ENCODE measurements at regions not wholly inside any gene's neighbourhood (a gene's known extent, or its start where the extent isn't known, plus 50 kb on each side); places are given as distances from the start of the nearest gene placed in this dataset.

GRCh38 chr3:72461787-72462186, 386.5 kb downstream of the SHQ1 start:
- no peak for DNase-seq
- no peak overlapping the region for H4K91ac ChIP-seq (ENCODE audit: insufficient read depth, low read depth, low read length)
- peaks cover 58% of the 10 kb centered on the region for H3K27me3 ChIP-seq (ENCODE audit: control insufficient read depth, insufficient read depth, low read length)
- H3K27ac ChIP-seq (ENCODE audit: insufficient read depth, low read length): no peak overlapping the region
- H4K5ac ChIP-seq (ENCODE audit: low read depth, low read length): no peak overlapping the region
- in situ Hi-C loops (cut with MboI; ENCODE audit: low sequenced_read_pairs) (no loop called here), intact Hi-C loops (cut with micrococcal nuclease) (no loop called here), dilution Hi-C loops (cut with HindIII; ENCODE audit: low sequenced_read_pairs, unreplicated experiment) (no loop called here)
- H2AK5ac ChIP-seq (ENCODE audit: low read depth, low read length): no peak overlapping the region
- no peak overlapping the region for H2BK15ac ChIP-seq (ENCODE audit: low read depth, low read length)
- H3K4me1 ChIP-seq (ENCODE audit: control insufficient read depth, insufficient read depth, low read length): no peaks in the 10 kb centered on the region
- 30% methylated on average over 2 of the region's 4 CpGs; no CpG with 5 or more reads in 1 of the 2 experiments for WGBS, 2 experiments (ENCODE audit: extremely low coverage in 2 of 2, insufficient read length in 1 of 2)
- no peak overlapping the region for H4K8ac ChIP-seq (ENCODE audit: low read depth in 2 of 2, low read length in 2 of 2)
- ChIA-PET CTCF (no interaction called here), POLR2A (ENCODE audit: unreplicated experiment) (no interaction called here)
- no peak overlapping the region for H3K18ac ChIP-seq (ENCODE audit: low read depth, low read length)
- TF ChIP-seq MAFK (IDR thresholded peaks at IDR 0.05; ENCODE audit: low read depth, low read length): no peak
- TF ChIP-seq MXI1 (IDR thresholded peaks at IDR 0.05; ENCODE audit: borderline replicate concordance, low read depth, low read length): no peak
- TF ChIP-seq CHD1 (IDR thresholded peaks at IDR 0.05; ENCODE audit: low read depth, low read length): no peak
- TF ChIP-seq MAZ (IDR thresholded peaks at IDR 0.05; ENCODE audit: borderline replicate concordance, low read depth, low read length): no peak
- TF ChIP-seq RCOR1 (IDR thresholded peaks at IDR 0.05; ENCODE audit: insufficient replicate concordance, low read length): no peak
- TF ChIP-seq USF2 (IDR thresholded peaks at IDR 0.05; ENCODE audit: low read depth, low read length): no peak
- TF ChIP-seq SMC3 (IDR thresholded peaks at IDR 0.05; ENCODE audit: low read depth, low read length): no peak
- TF ChIP-seq RFX5 (IDR thresholded peaks at IDR 0.05; ENCODE audit: low read depth, low read length): no peak
- no peak for TF ChIP-seq ELK1 (IDR thresholded peaks at IDR 0.05; ENCODE audit: borderline replicate concordance, low read depth, low read length)
- TF ChIP-seq BHLHE40 (IDR thresholded peaks at IDR 0.05; ENCODE audit: low read depth, low read length): no peak
- no peak for TF ChIP-seq FOS (IDR thresholded peaks at IDR 0.05; ENCODE audit: low read depth, low read length)
- no peak overlapping the region for H3K14ac ChIP-seq (replicated peaks; ENCODE audit: low read depth, low read length)
- H3K9ac ChIP-seq (ENCODE audit: low read depth, low read length): no peak overlapping the region
- BruUV-seq (replicated peaks): no TSS peak
- H3K23ac ChIP-seq (ENCODE audit: low read depth, low read length): no peak overlapping the region
- no peaks in the 10 kb centered on the region for H3K9me3 ChIP-seq (ENCODE audit: control insufficient read depth, insufficient read depth, low read length)
- no peaks in the 10 kb centered on the region for H3K36me3 ChIP-seq (ENCODE audit: control insufficient read depth, insufficient read depth, low read length)
- H3K56ac ChIP-seq (ENCODE audit: extremely low read depth, insufficient read depth, low read length): no peak overlapping the region
- no peak overlapping the region for H3K4me3 ChIP-seq (ENCODE audit: insufficient read depth, low read depth, low read length)
- H3K79me1 ChIP-seq (ENCODE audit: low read depth in 1 of 2, low read length in 2 of 2): no peaks in the 10 kb centered on the region
- H2BK120ac ChIP-seq (ENCODE audit: low read depth, low read length): no peak overlapping the region
- H2AFZ ChIP-seq (replicated peaks; ENCODE audit: low read length, poor library complexity): no peak overlapping the region
- H3K4ac ChIP-seq (ENCODE audit: low read depth, low read length): no peak overlapping the region
- ATAC-seq (ENCODE audit: low read depth): no peak
- H3K4me2 ChIP-seq (ENCODE audit: low read depth, low read length): no peak overlapping the region
- H2BK20ac ChIP-seq (ENCODE audit: low read depth, low read length): no peak overlapping the region
- no peaks in the 10 kb centered on the region for H4K20me1 ChIP-seq (ENCODE audit: insufficient read depth, low read length)
- no peaks in the 10 kb centered on the region for H3K9me1 ChIP-seq (ENCODE audit: insufficient read depth, low read length)
- no peak overlapping the region for H2BK5ac ChIP-seq (ENCODE audit: low read depth, low read length, poor library complexity, severe bottlenecking)
- no peak overlapping the region for H2AK9ac ChIP-seq (replicated peaks; ENCODE audit: low read depth, low read length, poor library complexity)

Data from IMR-90 (cell line).